ENCODE measurements at regions not wholly inside any gene's neighbourhood (a gene's known extent, or its start where the extent isn't known, plus 50 kb on each side); places are given as distances from the start of the nearest gene placed in this dataset.

DNA sequence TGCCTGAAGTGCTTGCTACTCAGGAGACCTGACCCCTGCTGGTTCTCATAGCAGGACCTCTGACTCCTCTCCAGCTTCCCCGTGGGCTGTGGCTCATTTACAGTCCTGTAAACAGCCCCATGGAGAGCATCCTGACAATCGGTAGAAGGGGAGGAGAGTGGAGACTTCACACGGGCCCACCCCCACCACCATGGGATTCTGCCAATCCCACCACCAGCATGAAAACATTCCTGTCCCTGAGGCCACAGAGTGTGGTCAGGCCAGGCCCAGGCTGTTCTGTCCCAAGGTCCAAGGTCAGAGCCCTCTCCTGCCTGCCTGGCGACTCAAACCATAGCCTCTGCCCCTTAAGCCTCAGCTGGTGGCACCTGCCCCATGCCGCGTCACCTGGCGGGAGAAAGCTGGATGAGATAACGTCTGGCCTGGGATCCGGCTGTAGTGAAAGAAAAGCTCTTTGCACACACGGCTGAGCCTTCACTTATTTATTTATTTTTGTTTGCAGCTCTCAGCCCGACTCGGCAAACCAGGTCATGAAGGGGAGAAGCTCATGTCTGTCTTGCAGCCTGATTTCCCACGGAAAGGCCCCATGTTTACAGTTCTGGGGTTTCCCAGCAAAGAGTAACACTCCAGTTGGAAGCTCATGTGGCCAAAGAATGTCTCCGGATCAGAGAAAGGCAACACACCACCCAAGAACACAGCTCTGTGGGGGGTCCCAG, 293.6 kb upstream of the ZMIZ1 start:
- intact Hi-C loops (cut with DNase I), result no loop called here
- WGBS, 2 donors, result 13 to 16% methylated on average over 14 of the region's 14 CpGs
- H3K4me1 ChIP-seq, result peaks cover 9 to 18% (median 10%) of the 10 kb centered on the region in 3 donors
- TF ChIP-seq CTCF (IDR thresholded peaks at IDR 0.05), result no peak
- ATAC-seq (peak; percentile 90 to 94 (median 91)), DNase-seq (peak; percentile 82 to 91 (median 86)), FAIRE-seq (no peak)
- no peaks in the 10 kb centered on the region for H3K27me3 ChIP-seq
- no peaks in the 10 kb centered on the region for H3K9me3 ChIP-seq
- no peak overlapping the region for H3K4me3 ChIP-seq
- peak overlapping the region; percentile 66 to 88 (median 79) for H3K27ac ChIP-seq
- no peaks in the 10 kb centered on the region for H3K36me3 ChIP-seq

GRCh38 chr10:78775891-78776290, 292.9 kb upstream of the ZMIZ1 start:
- no peaks in the 10 kb centered on the region for H3K27me3 ChIP-seq
- 62 to 74% methylated on average over 1 of the region's 1 CpG for WGBS, 2 donors
- H3K9me3 ChIP-seq, result no peaks in the 10 kb centered on the region
- intact Hi-C loops (cut with DNase I), result no loop called here
- H3K4me3 ChIP-seq, result no peak overlapping the region
- DNase-seq (no peak), ATAC-seq (no peak), FAIRE-seq (no peak)
- no peaks in the 10 kb centered on the region for H3K36me3 ChIP-seq
- no peak for TF ChIP-seq CTCF (IDR thresholded peaks at IDR 0.05)
- H3K27ac ChIP-seq, result peak overlapping the region in 3 of 4 donors; percentile 66 to 88 (median 83)
- peaks cover 9 to 18% (median 10%) of the 10 kb centered on the region in 3 donors for H3K4me1 ChIP-seq

DNA sequence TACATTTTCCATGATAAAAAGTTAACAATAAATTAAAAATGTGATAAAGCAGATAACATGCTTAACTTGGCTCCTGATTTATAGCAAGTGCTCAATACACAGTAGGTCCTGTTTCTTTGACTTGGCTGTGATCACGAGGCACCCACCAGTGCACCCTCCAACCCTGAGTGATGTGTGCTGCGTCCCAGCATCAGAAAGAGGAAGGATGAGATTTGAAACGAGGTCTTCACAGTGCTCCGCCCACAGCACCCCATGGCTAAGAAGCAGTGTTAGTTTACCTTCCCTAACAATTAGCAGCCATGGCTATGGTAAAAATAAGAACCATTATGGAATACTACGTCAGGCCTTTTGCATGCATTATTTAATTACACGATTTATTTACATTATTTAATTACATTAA, 292.0 kb upstream of the ZMIZ1 start:
- FAIRE-seq (no peak), DNase-seq (no peak), ATAC-seq (no peak)
- TF ChIP-seq CTCF (IDR thresholded peaks at IDR 0.05), result no peak
- peaks cover 9 to 18% (median 10%) of the 10 kb centered on the region in 3 donors for H3K4me1 ChIP-seq
- H3K27ac ChIP-seq, result no peak overlapping the region
- H3K4me3 ChIP-seq, result no peak overlapping the region
- intact Hi-C loops (cut with DNase I), result no loop called here
- WGBS, 2 donors, result 75 to 76% methylated on average over 6 of the region's 6 CpGs
- no peaks in the 10 kb centered on the region for H3K9me3 ChIP-seq
- no peaks in the 10 kb centered on the region for H3K36me3 ChIP-seq
- H3K27me3 ChIP-seq, result no peaks in the 10 kb centered on the region

DNA sequence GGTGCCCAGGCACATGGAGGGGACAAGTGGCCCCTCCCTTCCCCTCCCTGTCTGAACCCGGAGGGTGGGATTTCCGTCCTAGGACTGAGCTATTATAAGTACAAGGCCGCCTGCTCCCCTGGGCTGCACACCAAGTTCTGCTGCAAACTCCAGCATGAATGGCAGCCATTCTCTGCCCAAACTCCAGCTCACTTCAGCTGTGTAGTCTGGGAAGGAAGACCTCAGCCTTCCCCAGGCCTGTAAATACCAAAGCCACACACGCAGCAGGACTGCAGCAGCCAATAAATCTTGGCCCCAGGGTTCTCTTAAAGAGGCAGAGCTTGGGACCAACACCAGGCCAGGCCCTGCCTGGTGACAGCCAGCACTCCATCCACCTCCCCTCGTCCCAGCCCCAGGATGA, 291.3 kb upstream of the ZMIZ1 start:
- peak overlapping the region in 1 of 4 donors; percentile 33 for H3K27ac ChIP-seq
- DNase-seq, result peak in 2 of 6 donors; percentile 20 to 47
- H3K4me1 ChIP-seq, result peaks cover 9 to 18% (median 10%) of the 10 kb centered on the region in 3 donors

More for the DNA sequence above, 291.3 kb upstream of the ZMIZ1 start:
- intact Hi-C loops (cut with DNase I), result no loop called here
- Histone ChIP-seq H3K27me3 (no peaks in the 10 kb centered on the region), H3K9me3 (no peaks in the 10 kb centered on the region), H3K4me3 (no peak overlapping the region), H3K36me3 (no peaks in the 10 kb centered on the region)
- WGBS, 2 donors, result 48 to 53% methylated on average over 5 of the region's 5 CpGs
- FAIRE-seq (no peak), ATAC-seq (peak in 1 of 4 donors; percentile 18)
- TF ChIP-seq CTCF (IDR thresholded peaks at IDR 0.05), result no peak

Measured in pancreas (tissue), 10 donors.